ENCODE measurements at regions not wholly inside any gene's neighbourhood (a gene's known extent, or its start where the extent isn't known, plus 50 kb on each side); places are given as distances from the start of the nearest gene placed in this dataset.

DNA sequence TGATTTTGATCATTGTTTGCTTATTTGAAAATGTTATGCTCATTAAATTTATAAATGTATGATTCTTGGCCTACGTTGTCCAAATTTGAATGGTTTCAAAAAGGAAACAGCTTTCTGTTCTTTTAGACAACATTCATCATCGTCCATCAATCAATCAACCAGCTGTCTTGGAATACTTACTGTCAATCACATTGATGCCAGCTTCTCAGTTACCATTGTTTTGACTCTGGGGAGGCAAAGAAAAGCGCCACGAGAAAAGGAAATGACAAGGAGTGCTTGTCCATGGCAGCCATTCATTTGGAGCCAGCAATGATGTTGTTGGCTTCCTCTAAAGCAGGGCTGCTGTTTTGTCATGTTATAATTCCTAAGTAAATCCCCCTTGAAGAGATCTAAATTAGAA, 62.2 kb upstream of the TP63 start:
- no peak overlapping the region for H3K4me3 ChIP-seq (ENCODE audit: low read depth, low read length)
- ChIA-PET POLR2A (no interaction called here), CTCF (interaction anchor here (1.2 kb wide), 1 partner anchor 296 kb away, joined by 3 read pairs; no protein-coding TSS in a partner anchor)
- TF ChIP-seq, protein P1, sequence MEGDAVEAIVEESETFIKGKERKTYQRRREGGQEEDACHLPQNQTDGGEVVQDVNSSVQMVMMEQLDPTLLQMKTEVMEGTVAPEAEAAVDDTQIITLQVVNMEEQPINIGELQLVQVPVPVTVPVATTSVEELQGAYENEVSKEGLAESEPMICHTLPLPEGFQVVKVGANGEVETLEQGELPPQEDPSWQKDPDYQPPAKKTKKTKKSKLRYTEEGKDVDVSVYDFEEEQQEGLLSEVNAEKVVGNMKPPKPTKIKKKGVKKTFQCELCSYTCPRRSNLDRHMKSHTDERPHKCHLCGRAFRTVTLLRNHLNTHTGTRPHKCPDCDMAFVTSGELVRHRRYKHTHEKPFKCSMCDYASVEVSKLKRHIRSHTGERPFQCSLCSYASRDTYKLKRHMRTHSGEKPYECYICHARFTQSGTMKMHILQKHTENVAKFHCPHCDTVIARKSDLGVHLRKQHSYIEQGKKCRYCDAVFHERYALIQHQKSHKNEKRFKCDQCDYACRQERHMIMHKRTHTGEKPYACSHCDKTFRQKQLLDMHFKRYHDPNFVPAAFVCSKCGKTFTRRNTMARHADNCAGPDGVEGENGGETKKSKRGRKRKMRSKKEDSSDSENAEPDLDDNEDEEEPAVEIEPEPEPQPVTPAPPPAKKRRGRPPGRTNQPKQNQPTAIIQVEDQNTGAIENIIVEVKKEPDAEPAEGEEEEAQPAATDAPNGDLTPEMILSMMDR (IDR thresholded peaks at IDR 0.05; ENCODE audit: insufficient read depth, low read length, missing control alignments) = no peak
- DNase-seq (ENCODE audit: low read depth, low spot score) = no peak

DNA sequence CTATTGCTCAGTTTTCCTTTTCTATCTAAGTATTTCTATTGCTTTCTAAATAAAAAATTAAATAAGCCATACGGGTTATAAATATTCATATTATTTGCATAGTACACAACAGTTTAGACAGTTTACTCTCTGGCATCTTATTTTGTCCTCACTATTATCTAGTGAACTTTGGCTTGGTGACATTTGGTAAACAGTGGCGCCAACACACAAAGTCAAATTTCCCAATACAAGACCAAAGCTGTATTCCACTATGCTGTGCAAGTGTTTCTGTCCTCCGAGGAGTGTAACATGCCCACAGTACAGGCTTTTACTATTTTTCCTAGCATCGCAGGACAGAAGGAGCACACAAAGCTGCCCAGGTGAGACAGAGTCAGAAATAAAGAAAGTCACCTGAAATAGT, 61.7 kb upstream of the TP63 start:
- POLR2A ChIA-PET = no interaction called here
- TF ChIP-seq, protein P1 (IDR thresholded peaks at IDR 0.05; ENCODE audit: insufficient read depth, low read length, missing control alignments) = no peak
- DNase-seq (ENCODE audit: low read depth, low spot score) = no peak
- CTCF ChIA-PET = interaction anchor here (1.2 kb wide), 1 partner anchor 297 kb away, joined by 3 read pairs; no protein-coding TSS in a partner anchor
- H3K4me3 ChIP-seq (ENCODE audit: low read depth, low read length) = no peak overlapping the region

DNA sequence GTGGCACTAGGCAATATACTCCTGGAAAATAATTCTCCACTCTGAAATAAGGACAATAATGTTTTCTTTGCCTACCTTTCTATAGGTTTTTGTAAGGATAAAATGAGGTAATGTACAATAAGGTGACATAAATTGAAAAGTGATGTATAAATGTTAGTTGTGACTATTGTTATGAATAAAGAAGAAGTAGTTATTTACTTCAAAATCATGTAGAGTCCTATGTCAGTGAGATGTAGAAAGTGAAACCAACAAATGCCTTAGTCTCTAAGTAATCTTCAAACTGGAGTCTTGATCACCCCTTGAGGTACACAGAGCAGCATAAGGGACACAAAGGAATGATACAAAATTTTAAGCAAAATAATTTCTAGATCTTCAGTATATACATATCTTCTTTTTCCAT, 60.3 kb upstream of the TP63 start:
- ChIA-PET CTCF (no interaction called here), POLR2A (no interaction called here)
- DNase-seq (ENCODE audit: low read depth, low spot score) = no peak
- TF ChIP-seq, protein P1 (IDR thresholded peaks at IDR 0.05; ENCODE audit: insufficient read depth, low read length, missing control alignments) = no peak
- no peak overlapping the region for H3K4me3 ChIP-seq (ENCODE audit: low read depth, low read length)

DNA sequence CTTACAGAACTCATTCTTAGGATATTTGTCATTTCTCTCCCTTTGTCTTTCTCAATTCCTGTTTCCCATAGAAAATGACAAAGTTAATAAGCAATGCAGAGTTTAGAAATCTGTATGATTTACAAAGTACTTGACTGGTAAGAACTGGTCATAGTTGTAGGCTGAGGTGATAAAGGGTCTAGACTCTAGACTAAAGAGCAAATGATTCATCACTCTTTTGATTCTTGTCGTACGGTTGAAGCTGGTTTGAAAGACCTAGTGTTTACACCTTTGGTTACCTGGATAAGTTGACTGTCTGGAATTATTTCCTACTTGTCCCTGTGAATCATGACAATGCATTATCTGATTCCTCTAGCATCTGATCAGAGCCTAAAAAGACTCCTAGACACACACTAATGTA, 58.9 kb upstream of the TP63 start:
- ChIA-PET CTCF (no interaction called here), POLR2A (no interaction called here)
- no peak for DNase-seq (ENCODE audit: low read depth, low spot score)
- TF ChIP-seq, protein P1 (IDR thresholded peaks at IDR 0.05; ENCODE audit: insufficient read depth, low read length, missing control alignments) = no peak
- H3K4me3 ChIP-seq (ENCODE audit: low read depth, low read length) = no peak overlapping the region

DNA sequence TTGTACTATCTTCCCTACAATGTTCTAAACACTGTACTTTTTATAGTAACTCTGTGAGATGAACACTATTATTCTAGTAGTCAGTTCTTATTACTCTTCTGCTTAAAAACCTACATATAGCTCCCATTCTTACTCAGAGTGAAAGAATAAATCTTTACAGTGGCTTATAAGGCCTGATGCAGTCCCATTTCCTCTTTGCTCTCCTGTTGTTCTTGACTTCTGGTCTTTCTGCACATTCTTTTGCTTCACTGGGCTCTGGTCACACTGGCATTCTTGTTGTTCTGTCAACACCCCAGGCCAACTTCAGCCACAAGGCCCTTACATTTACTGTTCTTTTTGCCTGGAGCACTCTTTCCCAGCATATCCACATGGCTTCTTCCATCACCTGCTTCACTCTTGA, 58.2 kb upstream of the TP63 start:
- ChIA-PET CTCF (no interaction called here), POLR2A (no interaction called here)
- no peak for DNase-seq (ENCODE audit: low read depth, low spot score)
- no peak overlapping the region for H3K4me3 ChIP-seq (ENCODE audit: low read depth, low read length)
- TF ChIP-seq, protein P1 (IDR thresholded peaks at IDR 0.05; ENCODE audit: insufficient read depth, low read length, missing control alignments) = no peak

DNA sequence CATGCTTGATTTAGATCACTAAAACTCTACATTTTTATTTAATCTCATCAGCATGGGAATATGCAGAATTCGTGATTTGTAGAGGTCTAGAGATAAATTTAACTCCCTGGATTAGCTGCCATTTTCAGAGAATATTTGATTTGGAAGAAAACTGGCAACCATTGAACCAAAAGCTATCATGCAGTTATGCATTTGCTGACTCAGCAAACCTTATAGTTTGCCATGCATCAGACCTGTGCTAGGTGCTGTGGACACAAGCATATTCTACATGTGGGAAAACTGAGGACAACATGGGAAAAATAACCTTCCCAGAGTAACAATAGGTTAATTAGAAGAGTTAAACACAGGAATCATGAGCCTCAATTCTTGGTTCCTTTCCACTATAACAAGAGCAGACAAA, 54.7 kb upstream of the TP63 start:
- H3K4me3 ChIP-seq (ENCODE audit: low read depth, low read length) = no peak overlapping the region
- DNase-seq (ENCODE audit: low read depth, low spot score) = no peak
- CTCF ChIA-PET = no interaction called here
- POLR2A ChIA-PET = no interaction called here
- TF ChIP-seq, protein P1 (IDR thresholded peaks at IDR 0.05; ENCODE audit: insufficient read depth, low read length, missing control alignments) = no peak
